HepG2 (cell line): ENCODE measurements at regions not wholly inside any gene's neighbourhood (a gene's known extent, or its start where the extent isn't known, plus 50 kb on each side); places are given as distances from the start of the nearest gene placed in this dataset.
A peak's percentile ranks its signal among the peaks of the same experiment; 100 is the strongest.

Experiments
- ATAC-seq: fragments of 200-7000 bp; cut with Tn5 transposase; 3 replicates; pipeline ENCODE4 v1.9.1; 2020; ENCODE audit warnings: mild to moderate bottlenecking, moderate library complexity
- BruUV-seq: library from RNA; stranded (reverse); fragments of 400-500 nt; replicated peaks from 2 replicates; lab custom pipeline; 2021; lab: Mats Ljungman, UMichigan
- CTCF ChIA-PET: fragments of 300-600 bp; formaldehyde crosslinking; extraction: SDS; loops from one replicate; lab custom pipeline; 2021; ENCODE audit warnings: low total read pairs, inconsistent platforms, low intra/inter-chr PET ratio; lab: Yijun Ruan, JAX
- POLR2A ChIA-PET: fragments of 350-600 bp; sonication (Branson Sonifier 250); formaldehyde crosslinking; loops from one replicate; lab custom pipeline; 2020; ENCODE audit warnings: antibody characterized with exemption, inconsistent platforms; lab: Yijun Ruan, JAX
- DNase-seq: peaks from one replicate; pipeline ENCODE4 v3.0.0-alpha.2; 2015; ENCODE audit warnings: low spot score
- FAIRE-seq: peaks from 3 replicates; lab custom pipeline; 2011; peaks lifted over from hg19 to GRCh38; lab: Jason Lieb, UNC
- H2AFZ ChIP-seq: one replicate; pipeline ENCODE4 v1.6.1; 2011; ENCODE audit warnings: low read length, inconsistent platforms
- H3K27ac ChIP-seq: fragments of 300-600 bp; 3 replicates; pipeline ENCODE4 v1.8.0; 2011; ENCODE audit warnings: mixed run types, mild to moderate bottlenecking, mixed read lengths, low read length, inconsistent platforms; ENCODE audit not compliant: insufficient read depth; ENCODE audit errors: extremely low read length
- H3K27me3 ChIP-seq, 2 experiments: fragments of 200-600 bp in 1 of 2; 2 replicates in 1 of 2; 3 replicates in 1 of 2; pipeline versions ENCODE4 v1.6.0 to v1.8.0; 2011; ENCODE audit warnings: low read length in 2 of 2, mild to moderate bottlenecking in 2 of 2, moderate library complexity in 2 of 2, inconsistent platforms in 1 of 2; ENCODE audit not compliant: insufficient read depth in 2 of 2, control insufficient read depth in 1 of 2
- H3K36me3 ChIP-seq, 2 experiments: fragments of 200-600 bp in 1 of 2; replicated peaks in 1 of 2; 2 replicates in 1 of 2; 3 replicates in 1 of 2; pipeline versions ENCODE4 v1.5.1 to v1.8.0; 2011; ENCODE audit warnings: low read length in 2 of 2, inconsistent platforms in 1 of 2; ENCODE audit not compliant: insufficient read depth in 2 of 2, control insufficient read depth in 1 of 2
- H3K4me1 ChIP-seq: 2 replicates; pipeline ENCODE4 v1.5.1; 2012; ENCODE audit warnings: low read length, inconsistent platforms; ENCODE audit not compliant: insufficient read depth
- H3K4me2 ChIP-seq: 2 replicates; pipeline ENCODE4 v1.6.0; 2011; ENCODE audit warnings: low read depth, low read length, inconsistent platforms
- H3K4me3 ChIP-seq, 3 experiments: fragments of 200-600 bp in 1 of 3; sonication (generic), shearing (Covaris generic) in 1 of 3; replicated peaks in 1 of 3; 2 replicates each; pipeline ENCODE4 v1.5.1; 2011 to 2016; ENCODE audit warnings: low read length in 3 of 3, inconsistent platforms in 2 of 3, low read depth in 2 of 3, mild to moderate bottlenecking in 2 of 3, control low read depth in 1 of 3, mixed read lengths in 1 of 3; ENCODE audit not compliant: insufficient read depth in 1 of 3
- H3K79me2 ChIP-seq: one replicate; pipeline ENCODE4 v1.6.1; 2011; ENCODE audit warnings: low read length, inconsistent platforms; ENCODE audit not compliant: insufficient read depth
- H3K9ac ChIP-seq: 2 replicates; pipeline ENCODE4 v1.6.0; 2011; ENCODE audit warnings: mild to moderate bottlenecking, low read depth, low read length, inconsistent platforms; ENCODE audit not compliant: insufficient read depth
- H3K9me3 ChIP-seq: 2 replicates; pipeline ENCODE4 v1.5.1; 2012; ENCODE audit warnings: mild to moderate bottlenecking, low read length
- H4K20me1 ChIP-seq: 2 replicates; pipeline ENCODE4 v1.6.0; 2011; ENCODE audit warnings: inconsistent platforms, mild to moderate bottlenecking, low read length, moderate library complexity; ENCODE audit not compliant: insufficient read depth
- CHD4 ChIP-seq: fragments of 200-600 bp; sonication (generic); IDR thresholded peaks from 2 replicates; pipeline ENCODE4 v1.7.0; 2017; ENCODE audit warnings: mild to moderate bottlenecking, low read length, borderline replicate concordance
- EP300 ChIP-seq, 3 experiments: sonication (generic) in 1 of 3; formaldehyde crosslinking in 1 of 3; IDR thresholded peaks; 2 replicates each; pipeline versions ENCODE4 v1.5.1 to v1.6.1; 2011 to 2020; ENCODE audit warnings: low read depth in 2 of 3, low read length in 2 of 3, borderline replicate concordance in 1 of 3, improper control_type of control experiment in 1 of 3, mild to moderate bottlenecking in 1 of 3, missing genetic modification reagents in 1 of 3, moderate library complexity in 1 of 3
- HDAC6 ChIP-seq: fragments of 200-600 bp; sonication (generic); IDR thresholded peaks from 2 replicates; pipeline ENCODE4 v1.7.0; 2017; ENCODE audit warnings: mild to moderate bottlenecking, antibody characterized with exemption, low read length, low read depth
- HMG20B ChIP-seq: conservative IDR thresholded peaks from 2 replicates; pipeline ENCODE4 v1.6.1; 2016; ENCODE audit warnings: missing genetic modification reagents, missing compliant biosample characterization
- JUND ChIP-seq: sonication (generic); formaldehyde crosslinking; IDR thresholded peaks from 2 replicates; pipeline ENCODE4 v1.8.0; 2022; ENCODE audit warnings: mild to moderate bottlenecking, missing genetic modification reagents
- KAT8 ChIP-seq: IDR thresholded peaks from 2 replicates; pipeline ENCODE4 v1.6.1; 2016; ENCODE audit warnings: missing genetic modification reagents, missing compliant biosample characterization
- RARA ChIP-seq: IDR thresholded peaks from 2 replicates; pipeline ENCODE4 v1.6.1; 2016; ENCODE audit warnings: missing genetic modification reagents, missing compliant biosample characterization
- TCF7L2 ChIP-seq: IDR thresholded peaks from 2 replicates; pipeline ENCODE4 v1.6.1; 2011; ENCODE audit warnings: mild to moderate bottlenecking, low read depth, low read length, moderate library complexity
- ZBTB3 ChIP-seq: sonication (generic); formaldehyde crosslinking; IDR thresholded peaks from 2 replicates; pipeline ENCODE4 v1.4.0; 2020; ENCODE audit warnings: low read depth, mild to moderate bottlenecking, moderate library complexity, missing genetic modification reagents, borderline replicate concordance
- ZFP37 ChIP-seq: sonication (generic); formaldehyde crosslinking; IDR thresholded peaks from 2 replicates; pipeline ENCODE4 v1.4.0; 2020; ENCODE audit warnings: missing genetic modification reagents, borderline replicate concordance
- ZFP90 ChIP-seq: sonication (generic); formaldehyde crosslinking; IDR thresholded peaks from 2 replicates; pipeline ENCODE4 v1.8.0; 2022; ENCODE audit warnings: missing genetic modification reagents, mild to moderate bottlenecking, inconsistent platforms, borderline replicate concordance
- ZNF282 ChIP-seq: fragments of 450-650 bp; IDR thresholded peaks from 2 replicates; pipeline ENCODE4 v1.6.1; 2018; ENCODE audit not compliant: partially characterized antibody
- ZNF564 ChIP-seq: sonication (generic); formaldehyde crosslinking; IDR thresholded peaks from 2 replicates; pipeline ENCODE4 v1.8.1; 2023; ENCODE audit warnings: mild to moderate bottlenecking, missing genetic modification reagents
- ZNF761 ChIP-seq: sonication (generic); formaldehyde crosslinking; conservative IDR thresholded peaks from 2 replicates; pipeline ENCODE4 v1.4.0; 2020; ENCODE audit warnings: mild to moderate bottlenecking, missing genetic modification reagents
- ZNF891 ChIP-seq: sonication (generic); formaldehyde crosslinking; IDR thresholded peaks from 2 replicates; pipeline ENCODE4 v1.5.0; 2020; ENCODE audit warnings: mild to moderate bottlenecking, missing genetic modification reagents
- WGBS: methylation state at CpG from one replicate; pipeline ENCODE4 v1.1.6; 2017; ENCODE audit warnings: low lambda C conversion rate; 5-methylcytosine and 5-hydroxymethylcytosine counted together
- in situ Hi-C: cut with HindIII; loops from 2 replicates; pipeline ENCODE4 v1.10.0; 2017; ENCODE audit warnings: low pct_unique_long_range_greater_than_20kb; ENCODE audit not compliant: extremely low pct_ligation_motif_present
- intact Hi-C: fragments of 100-400 bp; cut with micrococcal nuclease; formaldehyde crosslinking; loops from one replicate; pipeline ENCODE4 v1.10.0; 2022; ENCODE audit not compliant: unreplicated experiment

GRCh38 chr10:93220296-93221170 lies 146.8 kb downstream of the CYP26A1 start (continued):
- TF ChIP-seq EP300 (IDR thresholded peaks at IDR 0.05; ENCODE audit: low read depth in 2 of 2, low read length in 2 of 2) = no peak
- TF ChIP-seq EP300 (CRISPR knock-in tag; IDR thresholded peaks at IDR 0.05; ENCODE audit: borderline replicate concordance) = no peak
- TF ChIP-seq RARA (CRISPR knock-in tag) = peak; percentile 69

GRCh38 chr10:93221171-93221496 lies 147.4 kb downstream of the CYP26A1 start:
- ChIA-PET POLR2A (no interaction called here), CTCF (no interaction called here)
- 86% methylated on average over 18 of the region's 18 CpGs for WGBS
- Histone ChIP-seq H2AFZ (no peak overlapping the region), H3K36me3 (no peaks in the 10 kb centered on the region), H3K4me1 (peaks cover 29% of the 10 kb centered on the region), H3K27ac (no peak overlapping the region), H3K79me2 (no peaks in the 10 kb centered on the region), H3K9ac (no peak overlapping the region), H4K20me1 (no peaks in the 10 kb centered on the region), H3K9me3 (no peaks in the 10 kb centered on the region), H3K4me3 (no peak overlapping the region), H3K27me3 (no peaks in the 10 kb centered on the region), H3K4me2 (no peak overlapping the region)
- no peak for ATAC-seq
- FAIRE-seq = no peak
- in situ Hi-C loops = no loop called here
- no TSS peak for BruUV-seq
- TF ChIP-seq HDAC6 = no peak
- no peak for TF ChIP-seq ZFP37 (CRISPR knock-in tag)
- TF ChIP-seq ZNF564 (CRISPR knock-in tag) = no peak
- no peak for TF ChIP-seq ZBTB3 (CRISPR knock-in tag)
- no peak for TF ChIP-seq JUND (CRISPR knock-in tag)
- TF ChIP-seq ZNF282 = no peak
- no peak for TF ChIP-seq ZNF761 (CRISPR knock-in tag)
- no peak for TF ChIP-seq HMG20B (CRISPR knock-in tag)
- TF ChIP-seq CHD4 = no peak
- TF ChIP-seq TCF7L2 = no peak
- TF ChIP-seq ZFP90 (CRISPR knock-in tag) = no peak
- no peak for TF ChIP-seq ZNF891 (CRISPR knock-in tag)
- no peak for TF ChIP-seq KAT8 (CRISPR knock-in tag)
- no peak for DNase-seq
- intact Hi-C loops = no loop called here
